ENCODE measurements at regions not wholly inside any gene's neighbourhood (a gene's known extent, or its start where the extent isn't known, plus 50 kb on each side); places are given as distances from the start of the nearest gene placed in this dataset.

GRCh38 chr3:117637666-117638065, 928.1 kb downstream of the TUSC7 start:
- TF ChIP-seq GATA3 (IDR thresholded peaks at IDR 0.05; ENCODE audit: low read depth, low read length) = no peak
- TF ChIP-seq GATA2 (IDR thresholded peaks at IDR 0.05; ENCODE audit: low read depth, low read length) = no peak
